GM21447 (cell line): ENCODE measurements at regions not wholly inside any gene's neighbourhood (a gene's known extent, or its start where the extent isn't known, plus 50 kb on each side); places are given as distances from the start of the nearest gene placed in this dataset.

Source experiments
- ATAC-seq: cut with Tn5 transposase; IDR thresholded peaks from one replicate; pipeline ENCODE4 v1.9.1; 2021; ENCODE audit not compliant: unreplicated experiment

DNA sequence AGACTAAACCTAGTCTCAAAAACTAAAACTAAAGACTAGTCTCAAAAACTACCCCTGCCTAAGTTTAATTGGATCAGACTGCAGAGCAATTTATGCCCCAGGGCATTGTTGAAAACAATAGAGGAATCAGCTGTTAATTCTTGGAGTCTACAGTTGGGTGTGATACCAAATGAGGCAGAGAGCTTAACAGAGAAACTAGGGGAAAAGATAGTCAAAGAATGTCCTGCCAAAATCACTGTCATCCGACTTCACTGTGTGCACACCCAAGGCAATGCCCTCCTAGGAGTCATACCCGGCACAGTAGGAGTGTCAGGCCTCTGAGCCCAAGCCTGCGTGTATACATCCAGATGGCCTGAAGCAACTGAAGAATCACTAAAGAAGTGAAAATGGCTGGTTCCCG lies 90.5 kb upstream of the TOMM7 start:
- ATAC-seq = no peak

DNA sequence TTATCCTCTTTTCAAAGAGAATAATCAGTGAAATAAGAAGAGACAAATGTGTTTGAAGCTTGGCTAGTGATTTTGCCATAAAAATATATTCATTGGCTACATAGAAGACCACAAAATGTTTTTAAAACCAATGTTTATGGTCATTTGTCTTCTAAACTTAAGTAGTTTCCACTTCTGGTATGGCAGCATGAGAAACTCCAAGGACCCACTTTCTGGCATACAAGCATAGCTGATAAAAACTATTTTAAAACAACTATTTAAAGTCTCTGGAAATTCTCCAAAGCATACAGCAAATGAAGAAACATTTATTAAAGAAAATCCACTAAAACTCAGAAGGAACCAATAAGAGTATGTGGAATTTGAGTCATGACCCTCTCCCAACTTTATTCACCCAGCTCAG lies 89.2 kb upstream of the TOMM7 start:
- ATAC-seq = no peak

DNA sequence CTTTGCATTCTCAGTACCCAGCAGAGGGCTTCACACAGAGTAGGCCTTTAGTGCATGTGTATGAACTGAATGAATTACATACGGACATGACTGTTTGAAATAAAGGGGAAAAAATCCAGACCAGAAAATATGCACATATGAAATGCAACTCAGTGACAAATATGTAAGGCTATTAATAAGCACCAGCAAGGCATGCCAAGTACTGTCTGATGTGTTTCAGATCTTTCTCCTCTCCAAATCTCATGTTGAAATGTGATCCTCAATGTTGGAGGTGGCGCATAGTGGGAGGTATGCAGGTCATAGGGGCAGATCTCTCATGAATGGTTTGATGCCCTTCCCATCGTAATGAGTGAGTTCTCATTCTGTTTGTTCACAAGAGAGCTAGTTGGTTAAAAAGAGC lies 87.3 kb upstream of the TOMM7 start:
- ATAC-seq = no peak

DNA sequence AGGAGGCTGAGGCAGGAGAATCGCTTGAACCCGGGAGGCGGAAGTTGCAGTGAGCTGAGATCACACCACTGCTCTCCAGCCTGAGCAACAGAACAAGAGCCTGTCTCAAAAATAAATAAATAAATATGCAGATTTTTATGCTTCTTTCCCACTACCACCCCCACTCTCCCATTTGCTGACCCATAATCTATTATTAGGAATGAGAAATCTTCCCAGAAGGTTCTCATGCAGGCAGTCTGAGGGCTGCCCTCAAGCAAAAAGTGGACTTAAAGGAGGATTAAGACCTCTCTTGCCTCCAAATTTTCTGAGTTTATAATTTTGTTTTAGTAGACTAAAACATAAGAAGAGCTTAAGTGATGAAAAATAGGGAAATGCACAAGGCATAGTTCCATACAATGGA lies 85.2 kb upstream of the TOMM7 start:
- no peak for ATAC-seq

DNA sequence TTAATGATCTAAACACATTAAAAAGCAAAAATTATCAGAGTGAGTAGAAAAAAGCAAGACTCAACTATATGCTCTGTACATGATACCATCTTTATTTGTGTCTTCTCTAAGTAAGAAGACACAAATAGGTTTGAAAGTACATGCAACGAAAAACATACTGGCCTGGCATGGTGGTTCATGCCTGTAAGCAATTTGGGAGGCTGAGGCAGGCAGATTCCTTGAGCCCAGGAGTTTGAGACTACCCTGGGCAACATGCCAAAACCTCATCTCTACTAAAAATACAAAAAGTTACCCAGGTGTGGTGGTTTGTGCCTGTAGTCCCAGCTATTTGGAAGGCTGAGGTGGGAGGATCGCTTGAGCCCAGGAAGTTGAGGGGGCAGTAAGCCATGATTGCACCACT lies 78.1 kb upstream of the TOMM7 start:
- ATAC-seq = no peak

DNA sequence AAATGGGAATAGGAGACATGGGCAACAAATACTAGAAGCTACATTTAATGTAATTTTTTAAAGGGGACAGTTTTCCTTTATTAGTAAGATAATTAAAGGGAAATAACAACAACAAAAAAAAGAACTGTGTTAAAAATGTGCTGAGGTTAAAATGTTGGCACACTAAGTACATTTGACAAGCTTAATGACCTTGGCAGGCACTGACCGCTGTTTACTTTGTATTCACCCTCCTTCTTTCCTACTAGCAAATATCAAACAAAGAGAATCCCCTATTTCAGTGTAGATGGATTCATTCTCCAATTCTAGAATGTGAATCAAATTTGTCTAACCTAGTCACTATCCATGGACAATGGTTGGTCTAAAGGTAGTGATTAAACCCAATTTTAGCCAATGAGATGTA lies 77.5 kb upstream of the TOMM7 start:
- ATAC-seq = no peak

DNA sequence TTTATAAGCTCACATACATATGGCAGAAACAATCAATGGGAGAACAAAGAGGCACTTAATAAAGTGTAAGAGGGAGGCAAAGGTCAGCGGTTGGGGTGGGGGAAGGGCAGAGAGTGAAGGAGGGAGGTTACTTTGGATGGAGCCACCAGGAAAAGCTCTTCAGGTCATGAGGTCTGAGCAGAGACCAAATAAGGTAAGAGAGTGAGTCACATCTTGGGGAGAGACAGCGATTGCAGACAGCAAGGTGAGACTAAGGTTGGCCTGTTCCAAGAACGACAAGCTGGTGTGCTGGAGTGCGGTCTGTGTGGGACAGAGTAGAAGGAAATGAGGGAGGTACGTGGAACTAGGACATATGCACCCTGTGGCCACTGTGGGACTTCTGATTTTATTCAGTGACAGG lies 74.3 kb upstream of the TOMM7 start:
- ATAC-seq = no peak

DNA sequence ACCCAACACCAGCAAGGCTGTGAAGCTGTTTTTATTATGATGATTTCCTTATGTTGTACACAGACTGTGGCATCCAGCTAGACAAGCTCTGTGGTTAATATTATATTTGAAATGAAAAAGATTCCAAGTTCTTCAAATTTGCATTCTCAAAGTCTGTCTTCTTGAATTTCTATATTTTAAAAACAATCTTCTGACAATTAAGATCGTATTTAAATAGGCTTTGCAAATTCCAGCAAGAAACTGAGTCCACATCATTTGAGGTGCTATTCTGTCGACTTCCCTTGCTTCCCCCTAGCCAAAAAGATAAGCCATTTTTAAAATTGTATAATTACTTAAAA lies 73.1 kb upstream of the TOMM7 start:
- ATAC-seq = no peak

DNA sequence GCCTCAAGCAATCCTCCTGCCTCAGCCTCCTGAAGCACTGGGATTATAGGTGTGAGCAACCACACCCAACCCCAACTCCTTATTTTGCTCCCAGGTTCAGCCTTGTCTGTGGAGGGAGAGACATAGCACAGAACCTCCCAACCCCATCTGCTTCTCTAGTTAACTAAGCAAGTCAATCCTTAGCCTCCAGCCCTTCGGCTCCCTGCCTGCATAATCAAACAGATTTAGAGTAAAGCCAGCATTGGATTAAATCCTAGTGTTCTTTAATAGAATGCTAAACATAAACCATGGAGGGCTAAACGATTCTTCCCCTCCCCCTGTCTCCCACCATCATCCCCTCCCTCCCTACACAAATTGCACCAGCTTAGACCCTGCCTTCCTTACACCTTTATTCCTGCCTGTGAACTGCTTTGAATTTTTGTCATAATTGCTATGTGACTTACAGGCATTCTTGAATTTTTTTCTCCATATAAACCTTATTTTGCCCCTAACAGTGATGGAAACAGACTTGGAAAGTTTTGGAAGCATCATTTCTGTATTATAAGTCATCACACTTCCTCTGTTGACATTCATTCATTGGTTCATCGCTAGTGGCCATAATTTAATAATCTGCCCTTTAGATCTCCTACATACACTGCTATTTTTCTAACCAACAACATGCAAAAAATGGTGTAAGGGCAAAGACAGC lies 72.6 kb upstream of the TOMM7 start:
- no peak for ATAC-seq

DNA sequence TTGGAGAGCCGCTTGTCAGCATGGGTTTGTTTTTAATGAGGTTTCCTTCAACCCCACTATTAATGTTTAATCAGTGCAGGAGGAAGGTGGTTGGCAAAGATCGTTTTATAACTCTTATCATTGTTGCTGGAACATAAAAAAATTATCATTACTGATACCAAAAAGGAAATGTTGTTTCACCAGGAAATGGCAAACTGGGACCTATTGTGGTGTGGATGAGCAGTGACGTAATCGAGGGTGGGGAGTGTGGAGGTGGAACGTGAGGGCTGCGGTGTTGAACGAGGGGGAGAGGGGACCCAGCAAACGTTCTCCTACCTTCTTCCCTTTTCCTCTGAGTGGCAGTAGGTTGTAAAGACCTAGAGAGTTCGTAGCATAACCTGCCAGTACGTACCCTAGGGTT lies 71.9 kb upstream of the TOMM7 start:
- ATAC-seq = no peak

DNA sequence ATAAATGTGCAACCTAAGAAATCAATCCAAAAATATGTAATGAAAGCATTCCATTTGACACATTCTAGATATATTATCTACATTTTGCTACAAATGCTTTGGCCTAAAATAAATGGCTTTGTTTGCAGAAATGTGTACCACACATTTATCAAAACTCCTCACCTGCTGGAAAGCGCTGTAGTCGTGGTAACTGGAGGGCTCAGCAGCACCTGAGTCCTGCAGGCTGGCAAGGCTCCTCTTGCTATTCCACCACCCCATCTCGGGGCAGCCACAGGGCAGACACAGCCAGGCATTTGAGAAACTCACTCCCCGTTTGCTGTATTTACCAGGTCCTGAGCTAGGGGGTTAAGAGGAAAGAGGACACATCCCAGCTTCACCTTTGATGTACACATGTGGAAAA lies 68.1 kb upstream of the TOMM7 start:
- no peak for ATAC-seq

DNA sequence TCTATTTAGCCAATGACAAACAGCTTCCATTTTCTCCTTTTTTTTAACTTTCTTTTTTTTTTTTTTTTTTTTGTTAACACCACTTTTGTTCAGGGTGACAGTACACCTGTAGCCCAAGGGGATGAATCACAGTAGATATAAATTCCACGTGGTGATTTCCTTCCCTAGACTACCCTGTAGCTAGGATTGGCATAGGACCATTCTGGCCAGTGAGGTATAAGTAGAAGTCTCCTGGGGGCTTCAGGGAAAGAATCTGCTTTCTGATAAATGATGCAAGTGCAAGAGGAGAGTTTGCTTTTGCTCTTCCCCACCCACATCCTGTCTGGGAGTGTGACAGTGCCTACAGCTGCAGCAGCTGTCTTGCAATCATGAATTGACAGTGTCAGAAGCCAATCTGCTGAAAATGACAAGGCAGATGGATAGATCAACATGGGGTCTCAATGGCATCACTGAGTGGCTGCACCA lies 63.2 kb upstream of the TOMM7 start:
- ATAC-seq = peak; percentile 89

DNA sequence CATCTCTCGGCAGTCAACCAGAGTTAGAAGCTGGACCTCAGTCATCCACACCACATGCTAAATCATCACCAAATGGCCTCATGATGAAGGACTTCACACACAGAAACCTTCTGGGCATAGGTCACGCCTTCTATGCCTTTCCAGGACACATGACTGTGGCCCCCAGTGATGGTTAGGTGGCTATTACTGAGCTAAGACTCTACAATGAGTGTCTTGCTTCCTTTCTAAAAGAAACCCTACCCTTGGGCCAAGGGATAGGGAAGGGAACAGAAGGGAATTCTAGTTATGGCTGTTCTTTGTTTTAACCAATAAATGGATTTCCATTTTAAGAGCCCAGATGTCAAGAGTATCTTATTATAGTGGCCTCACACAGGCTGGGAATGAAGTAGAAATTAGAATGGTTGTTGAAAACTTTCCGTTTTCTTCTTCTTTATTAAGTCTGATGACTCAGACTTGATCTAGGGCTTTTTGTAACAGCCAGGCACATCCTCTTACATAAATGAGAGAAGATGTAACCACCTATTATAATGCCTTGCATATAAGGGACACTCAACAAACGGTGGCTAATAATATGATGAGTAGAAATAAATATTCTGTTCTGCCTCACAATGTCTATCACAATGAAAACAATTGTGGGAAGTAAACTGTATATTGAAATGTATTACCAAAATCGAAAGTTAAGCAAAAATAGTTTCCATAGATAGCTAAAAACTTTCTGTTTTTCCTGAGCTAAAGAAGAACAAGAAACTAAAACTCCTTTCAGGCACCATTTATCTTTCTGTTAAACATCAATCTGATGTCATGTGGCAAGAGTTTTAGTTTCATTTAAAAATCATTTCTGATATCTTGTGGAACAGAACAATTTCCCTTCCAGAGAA lies 62.5 kb upstream of the TOMM7 start:
- ATAC-seq = peak; percentile 57

DNA sequence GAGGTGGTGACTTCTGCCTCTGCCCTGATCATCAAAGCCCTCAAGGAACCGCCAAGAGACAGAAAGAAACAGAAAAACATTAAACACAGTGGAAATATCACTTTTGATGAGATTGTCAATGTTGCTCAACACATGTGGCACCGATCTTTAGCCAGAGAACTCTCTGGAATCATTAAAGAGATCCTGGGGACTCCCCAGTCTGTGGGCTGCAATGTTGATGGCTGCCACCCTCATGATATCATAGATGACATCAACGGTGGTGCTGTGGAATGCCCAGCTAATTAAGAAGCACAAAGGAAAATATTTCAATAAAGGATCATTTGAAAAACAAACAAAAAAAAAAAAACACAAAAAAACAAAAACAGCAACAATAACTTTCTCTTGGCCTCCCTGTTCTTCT lies 59.5 kb upstream of the TOMM7 start:
- no peak for ATAC-seq

DNA sequence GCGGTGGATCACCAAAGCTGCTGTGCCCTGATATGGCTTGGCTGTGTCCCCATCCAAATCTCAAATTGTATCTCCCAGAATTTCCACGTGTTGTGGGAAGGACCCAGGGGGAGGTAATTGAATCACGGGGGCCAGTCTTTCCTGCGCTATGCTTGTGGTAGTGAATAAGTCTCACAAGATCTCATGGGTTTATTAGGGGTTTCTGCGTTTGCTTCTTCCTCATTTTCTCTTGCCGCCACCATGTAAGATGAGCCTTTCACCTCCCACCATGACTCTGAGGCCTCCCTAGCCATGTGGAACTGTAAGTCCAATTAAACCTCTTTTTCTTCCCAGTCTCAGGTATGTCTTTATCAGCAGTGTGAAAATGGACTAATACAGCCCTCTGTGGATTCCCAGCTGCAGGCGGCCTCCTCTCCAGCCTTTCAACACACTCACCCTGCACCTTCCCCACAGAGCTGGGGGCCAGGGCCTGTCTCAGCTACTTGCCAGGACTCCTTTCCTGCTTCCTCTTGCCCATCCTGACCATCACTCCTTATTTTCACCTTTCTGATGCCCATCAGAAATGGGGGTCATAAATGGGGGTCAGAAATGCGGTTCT lies 57.2 kb upstream of the TOMM7 start:
- ATAC-seq = no peak

DNA sequence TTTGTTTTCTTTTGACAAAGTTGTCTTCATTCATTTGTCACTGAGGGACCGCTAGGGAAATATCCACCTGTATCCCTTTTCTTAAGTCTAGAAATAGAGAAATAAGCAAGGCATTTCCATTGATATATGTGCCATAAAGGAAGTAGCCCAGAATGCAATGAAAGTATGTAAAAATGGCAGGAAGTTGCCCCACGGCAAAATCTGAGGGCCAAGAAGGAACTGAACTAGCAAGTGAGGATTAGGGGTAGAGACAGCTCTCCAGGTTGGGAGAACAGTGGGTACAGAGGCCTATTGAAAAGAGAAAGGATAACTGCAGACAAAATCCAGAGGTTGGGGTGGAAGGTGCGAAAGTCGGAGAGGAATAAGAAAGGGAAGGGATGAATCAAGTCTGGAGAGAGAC lies 56.6 kb upstream of the TOMM7 start:
- no peak for ATAC-seq

DNA sequence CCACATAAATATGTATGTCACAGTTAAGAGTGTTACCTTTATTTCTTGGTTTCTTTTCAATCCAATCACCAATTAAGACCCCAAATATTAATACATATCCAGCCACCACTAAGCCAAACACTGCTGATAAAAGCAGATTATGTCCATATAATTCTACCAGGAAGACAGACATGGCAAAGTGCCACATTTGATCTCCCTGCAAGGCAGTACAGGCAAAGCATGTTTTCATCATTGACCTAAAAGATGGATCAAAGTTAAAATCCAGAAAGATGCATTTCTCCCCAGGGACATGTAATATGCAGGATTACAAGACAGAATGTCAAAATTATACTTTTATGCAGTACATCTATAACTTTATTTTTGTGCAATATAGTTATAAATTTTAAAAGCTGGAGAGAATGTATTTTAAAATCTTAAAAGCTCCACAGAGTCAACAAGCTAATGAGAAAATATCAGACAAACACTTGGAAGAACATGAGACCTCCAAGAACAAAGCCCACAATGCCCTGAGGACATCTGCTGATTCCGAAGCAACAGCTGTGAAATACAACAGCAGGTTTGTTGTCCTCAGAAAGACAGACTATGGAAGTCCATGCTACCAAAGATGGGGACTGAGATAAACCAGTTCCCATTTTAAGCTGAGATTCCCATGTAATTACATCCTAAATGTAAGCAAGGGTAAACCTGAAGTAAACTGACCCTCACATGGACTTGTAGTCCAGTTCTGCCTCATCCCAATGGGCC lies 54.5 kb upstream of the TOMM7 start:
- ATAC-seq = no peak

DNA sequence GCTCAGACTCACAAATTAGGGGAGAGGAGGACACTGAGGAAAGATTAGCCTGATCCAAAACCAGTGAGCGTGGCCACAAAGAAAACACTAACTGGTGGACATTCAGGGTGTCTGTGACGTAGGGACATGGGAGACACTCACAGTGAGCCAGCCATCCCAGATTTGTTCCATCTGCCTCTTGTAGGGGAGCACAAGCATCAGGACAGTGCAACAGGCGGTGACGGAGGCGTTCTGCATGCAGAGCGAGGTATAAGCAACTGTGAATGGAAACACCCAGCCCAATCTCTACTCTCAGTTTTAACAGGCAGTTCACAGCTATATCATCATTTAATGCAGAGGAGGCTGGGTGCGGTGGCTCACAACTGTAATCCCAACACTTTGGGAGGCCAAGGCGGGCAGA lies 52.8 kb upstream of the TOMM7 start:
- ATAC-seq = no peak

DNA sequence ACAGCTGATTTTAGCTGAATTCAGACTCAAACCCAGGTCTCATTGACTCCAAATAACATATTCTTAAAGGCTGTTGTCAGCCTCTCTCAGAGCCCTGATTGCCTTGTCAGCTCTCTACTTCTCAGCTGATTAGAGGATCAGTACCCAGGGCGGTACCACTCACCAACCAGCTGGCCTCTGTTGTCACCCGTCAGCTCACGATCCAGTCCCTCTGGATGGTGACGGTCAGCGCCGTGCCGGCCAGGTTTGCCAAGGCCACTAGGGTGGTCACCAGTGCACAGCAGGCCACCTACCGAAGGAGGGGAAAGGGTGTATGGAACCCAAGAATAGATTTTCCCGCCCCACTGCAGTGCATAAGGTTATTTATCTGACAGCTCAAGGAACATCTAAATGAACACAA lies 52.3 kb upstream of the TOMM7 start:
- no peak for ATAC-seq
